AG09319 (cell line): ENCODE measurements at regions not wholly inside any gene's neighbourhood (a gene's known extent, or its start where the extent isn't known, plus 50 kb on each side); places are given as distances from the start of the nearest gene placed in this dataset.

Experiments used
- DNase-seq: peaks from one replicate; pipeline ENCODE4 v3.0.0-alpha.2; 2010; ENCODE audit warnings: low read depth; ENCODE audit errors: extremely low read depth
- TF ChIP-seq, protein P1 (sequence below): IDR thresholded peaks from 2 replicates; pipeline ENCODE4 v1.5.1; 2011; ENCODE audit warnings: low read depth, mild to moderate bottlenecking, inconsistent platforms, low read length, moderate library complexity

DNA sequence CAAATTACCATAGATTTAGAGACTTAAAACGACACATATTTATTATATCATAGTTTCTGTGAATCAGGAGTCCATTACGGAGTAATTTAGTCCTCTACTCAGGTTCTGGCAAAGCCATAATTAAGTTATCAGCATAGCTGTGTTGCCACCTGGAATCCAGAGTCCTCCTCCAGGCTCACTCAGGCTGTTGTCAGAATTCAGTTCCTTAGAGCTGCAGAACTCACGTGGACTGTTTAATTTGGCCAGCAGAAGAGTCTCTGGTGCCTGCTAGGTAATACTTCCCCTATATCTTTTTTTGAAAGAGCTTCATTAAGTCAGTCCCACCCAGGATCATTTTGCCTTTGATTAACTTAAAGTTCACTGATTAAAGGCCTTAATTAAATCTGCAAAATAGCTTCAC, 891.5 kb downstream of the SUCLG1 start:
- DNase-seq = no peak

DNA sequence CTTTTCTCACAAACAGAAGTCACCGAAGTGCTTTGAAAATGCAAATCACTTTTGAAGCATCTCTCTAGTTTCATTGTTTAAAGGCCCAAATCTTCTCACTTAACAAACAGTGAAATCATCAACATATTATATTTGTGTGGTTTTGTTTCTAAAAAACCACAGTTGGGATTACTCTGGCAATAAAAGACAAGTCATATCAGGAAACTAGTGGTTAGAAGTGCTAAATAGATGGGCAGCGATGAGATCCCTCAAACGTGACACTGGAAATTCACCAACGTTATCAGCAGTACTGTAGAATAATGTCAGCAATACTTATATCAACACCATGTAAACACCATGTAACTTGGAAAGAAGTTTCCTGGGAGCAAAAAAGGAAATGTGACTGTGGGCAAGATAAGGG, 893.5 kb downstream of the SUCLG1 start:
- TF ChIP-seq, protein P1, sequence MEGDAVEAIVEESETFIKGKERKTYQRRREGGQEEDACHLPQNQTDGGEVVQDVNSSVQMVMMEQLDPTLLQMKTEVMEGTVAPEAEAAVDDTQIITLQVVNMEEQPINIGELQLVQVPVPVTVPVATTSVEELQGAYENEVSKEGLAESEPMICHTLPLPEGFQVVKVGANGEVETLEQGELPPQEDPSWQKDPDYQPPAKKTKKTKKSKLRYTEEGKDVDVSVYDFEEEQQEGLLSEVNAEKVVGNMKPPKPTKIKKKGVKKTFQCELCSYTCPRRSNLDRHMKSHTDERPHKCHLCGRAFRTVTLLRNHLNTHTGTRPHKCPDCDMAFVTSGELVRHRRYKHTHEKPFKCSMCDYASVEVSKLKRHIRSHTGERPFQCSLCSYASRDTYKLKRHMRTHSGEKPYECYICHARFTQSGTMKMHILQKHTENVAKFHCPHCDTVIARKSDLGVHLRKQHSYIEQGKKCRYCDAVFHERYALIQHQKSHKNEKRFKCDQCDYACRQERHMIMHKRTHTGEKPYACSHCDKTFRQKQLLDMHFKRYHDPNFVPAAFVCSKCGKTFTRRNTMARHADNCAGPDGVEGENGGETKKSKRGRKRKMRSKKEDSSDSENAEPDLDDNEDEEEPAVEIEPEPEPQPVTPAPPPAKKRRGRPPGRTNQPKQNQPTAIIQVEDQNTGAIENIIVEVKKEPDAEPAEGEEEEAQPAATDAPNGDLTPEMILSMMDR = no peak
- DNase-seq = no peak

More for the DNA sequence above, 891.5 kb downstream of the SUCLG1 start:
- TF ChIP-seq, protein P1 = no peak

DNA sequence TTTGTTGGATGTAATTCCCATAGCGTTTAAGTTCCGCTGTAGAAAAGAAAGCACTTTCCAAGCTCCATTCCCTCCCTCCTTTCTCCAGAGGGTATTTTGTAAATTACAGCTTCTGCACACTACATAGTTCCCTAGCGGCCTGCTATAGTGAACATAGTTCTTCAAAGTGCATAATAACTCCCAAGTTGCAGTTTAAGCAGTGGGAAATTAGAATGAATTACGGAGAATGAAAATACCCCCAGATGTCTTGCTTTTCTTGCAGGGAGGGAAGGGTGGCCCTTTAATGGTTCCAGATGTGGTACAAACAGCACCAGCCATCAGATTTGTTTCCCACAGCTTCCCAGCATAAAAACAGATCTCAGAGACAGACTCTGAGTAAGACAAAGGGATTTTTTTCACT, 893.9 kb downstream of the SUCLG1 start:
- TF ChIP-seq, protein P1 = no peak
- DNase-seq = no peak

DNA sequence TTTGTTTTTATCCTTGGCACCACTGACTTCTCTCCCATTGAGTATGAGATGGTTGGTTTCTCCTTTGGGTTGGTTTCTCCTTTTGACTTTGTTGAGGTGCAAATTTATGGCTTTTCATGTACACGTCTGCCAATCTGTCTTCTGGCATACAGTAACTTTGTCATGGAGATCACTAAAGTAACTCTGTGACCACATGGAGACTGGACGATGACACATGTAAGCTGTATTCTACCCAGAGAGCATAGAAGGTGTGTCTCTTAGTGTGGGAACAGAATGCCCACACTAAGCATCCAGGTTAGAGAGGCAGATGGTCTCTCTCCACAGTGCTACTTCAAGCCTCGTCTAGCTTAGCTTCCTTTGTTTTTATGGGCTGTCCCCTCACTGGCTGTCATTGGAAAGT, 897.5 kb downstream of the SUCLG1 start:
- TF ChIP-seq, protein P1 = no peak
- no peak for DNase-seq

DNA sequence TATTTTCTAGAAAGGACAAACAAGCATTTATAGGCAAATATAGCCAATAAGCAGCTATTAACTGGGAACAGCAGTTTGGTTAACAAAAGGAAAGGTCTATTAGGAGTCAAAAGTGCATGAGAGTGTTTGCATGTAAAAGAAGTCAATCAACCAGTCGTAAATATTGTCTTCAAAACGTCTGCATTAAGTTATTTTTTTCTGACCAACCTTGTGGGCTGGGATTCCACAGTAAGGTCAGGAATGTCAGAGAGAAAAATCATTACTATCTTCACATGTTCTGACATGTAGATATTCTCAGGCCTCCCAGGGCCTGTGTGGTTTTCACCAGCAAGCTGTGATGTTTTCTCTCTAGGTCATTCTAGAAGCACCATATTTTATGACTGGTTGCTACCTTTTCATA, 922.5 kb downstream of the SUCLG1 start:
- no peak for DNase-seq
- TF ChIP-seq, protein P1 = no peak

DNA sequence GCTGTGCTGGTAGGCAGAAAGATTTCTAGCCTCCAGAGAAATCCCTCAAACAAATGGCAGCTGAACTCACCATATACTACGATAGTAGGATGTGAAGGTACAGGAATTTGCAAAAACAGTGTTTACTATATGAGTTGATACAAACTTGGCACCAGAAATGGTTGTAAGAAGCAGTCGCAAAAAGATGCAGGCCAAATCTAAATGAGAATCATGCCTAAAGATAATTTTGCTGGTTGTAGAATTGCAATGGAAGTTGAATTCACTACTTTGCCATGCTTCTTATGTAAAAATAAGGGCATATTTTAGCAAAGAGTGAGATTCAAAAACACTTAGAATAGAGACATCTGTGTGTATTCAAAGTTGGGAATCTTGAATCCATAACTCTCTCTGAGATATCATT, 924.7 kb downstream of the SUCLG1 start:
- TF ChIP-seq, protein P1 = no peak
- no peak for DNase-seq

DNA sequence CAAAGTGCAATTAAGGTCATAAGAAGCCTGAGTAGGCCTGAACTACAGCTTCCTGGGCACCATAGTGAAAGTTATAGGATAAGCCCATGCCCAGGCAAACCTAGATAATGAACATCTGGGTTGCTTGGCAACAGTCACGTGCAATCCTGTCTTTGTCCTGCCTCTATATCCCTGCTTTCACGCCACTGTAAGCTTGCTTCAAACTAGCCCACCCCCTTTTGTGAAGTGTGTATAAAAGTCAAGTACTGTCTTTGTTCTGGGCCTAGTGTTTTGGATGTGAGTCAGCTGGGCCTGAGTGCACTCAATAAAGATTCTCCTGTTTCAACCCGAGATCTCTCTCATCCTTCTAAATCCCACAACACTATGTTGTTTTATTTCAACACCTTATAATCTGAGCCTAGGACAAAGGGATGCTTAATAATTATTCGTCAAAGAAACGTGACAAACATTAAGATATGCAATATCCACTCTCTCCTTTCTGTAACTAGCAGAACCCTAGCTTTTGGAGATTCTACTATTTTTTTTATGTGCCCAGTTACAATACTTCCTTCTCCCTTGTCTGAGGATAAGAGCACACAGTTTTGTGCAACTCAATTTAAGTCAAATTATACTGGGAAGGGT, 927.8 kb downstream of the SUCLG1 start:
- DNase-seq = no peak

More for the DNA sequence above, 927.8 kb downstream of the SUCLG1 start:
- TF ChIP-seq, protein P1 = no peak
